DOHH2 (cell line): ENCODE measurements at regions not wholly inside any gene's neighbourhood (a gene's known extent, or its start where the extent isn't known, plus 50 kb on each side); places are given as distances from the start of the nearest gene placed in this dataset.

Source experiments
- H3F3A ChIP-seq: fragments of 200-600 bp; sonication (generic), shearing (Covaris generic); 2 replicates; pipeline ENCODE4 v1.6.0; 2016; ENCODE audit warnings: antibody characterized with exemption, mild to moderate bottlenecking; ENCODE audit not compliant: control insufficient read depth, insufficient read depth
- H3K27ac ChIP-seq: fragments of 200-600 bp; sonication (generic); 2 replicates; pipeline ENCODE4 v1.5.1; 2014; ENCODE audit warnings: low read depth, mild to moderate bottlenecking, low read length, moderate library complexity
- H3K27me3 ChIP-seq: fragments of 200-600 bp; sonication (generic); 2 replicates; pipeline ENCODE4 v1.6.1; 2014; ENCODE audit warnings: mild to moderate bottlenecking, low read length, mixed read lengths; ENCODE audit not compliant: control insufficient read depth
- H3K36me3 ChIP-seq: fragments of 200-600 bp; sonication (generic); 2 replicates; pipeline ENCODE4 v1.6.1; 2014; ENCODE audit warnings: mild to moderate bottlenecking, low read length, moderate library complexity, mixed read lengths; ENCODE audit not compliant: control insufficient read depth
- H3K4me1 ChIP-seq: fragments of 200-600 bp; sonication (generic); 2 replicates; pipeline ENCODE4 v1.6.1; 2014; ENCODE audit warnings: mild to moderate bottlenecking, low read length, mixed read lengths; ENCODE audit not compliant: control insufficient read depth
- H3K4me2 ChIP-seq: fragments of 200-600 bp; sonication (generic); 2 replicates; pipeline ENCODE4 v1.6.0; 2014; ENCODE audit warnings: mild to moderate bottlenecking, low read length, moderate library complexity
- H3K4me3 ChIP-seq: fragments of 200-600 bp; sonication (generic); 2 replicates; pipeline ENCODE4 v1.5.1; 2014; ENCODE audit warnings: mild to moderate bottlenecking, low read length, mixed read lengths
- H3K79me2 ChIP-seq: fragments of 200-600 bp; sonication (generic); 2 replicates; pipeline ENCODE4 v1.6.1; 2014; ENCODE audit warnings: mild to moderate bottlenecking, low read length, mixed read lengths; ENCODE audit not compliant: control insufficient read depth
- H3K9me2 ChIP-seq: fragments of 200-600 bp; sonication (generic); replicated peaks from 2 replicates; pipeline ENCODE4 v1.6.1; 2014; ENCODE audit warnings: mild to moderate bottlenecking, low read length, mixed read lengths; ENCODE audit not compliant: control insufficient read depth
- H3K9me3 ChIP-seq: fragments of 200-600 bp; sonication (generic); 2 replicates; pipeline ENCODE4 v1.6.1; 2014; ENCODE audit warnings: antibody characterized with exemption, low read length, mixed read lengths; ENCODE audit not compliant: control insufficient read depth, insufficient read depth
- H4K20me1 ChIP-seq: fragments of 200-600 bp; sonication (generic); 2 replicates; pipeline ENCODE4 v1.6.0; 2014; ENCODE audit warnings: low read depth, mild to moderate bottlenecking, antibody characterized with exemption, low read length, moderate library complexity; ENCODE audit not compliant: control insufficient read depth, insufficient read depth
- CTCF ChIP-seq: fragments of 200-600 bp; sonication (generic); IDR thresholded peaks from one replicate; pipeline ENCODE4 v1.5.1; 2014; ENCODE audit warnings: antibody characterized with exemption, mild to moderate bottlenecking, low read depth, low read length; ENCODE audit not compliant: poor library complexity, severe bottlenecking
- EZH2phosphoT487 ChIP-seq: fragments of 200-600 bp; sonication (generic); IDR thresholded peaks from 2 replicates; pipeline ENCODE4 v1.6.1; 2017; ENCODE audit warnings: borderline replicate concordance, mild to moderate bottlenecking, antibody characterized with exemption, low read length, moderate library complexity, mixed read lengths

- Histone ChIP-seq H3K4me2 (peak overlapping the region; percentile 89), H4K20me1 (no peaks in the 10 kb centered on the region), H3K4me3 (peak overlapping the region; percentile 75), H3F3A (peaks cover 16% of the 10 kb centered on the region), H3K79me2 (peaks cover 46% of the 10 kb centered on the region), H3K4me1 (peaks cover 89% of the 10 kb centered on the region), H3K36me3 (peaks cover 15% of the 10 kb centered on the region), H3K27ac (peak overlapping the region; percentile 95), H3K27me3 (no peaks in the 10 kb centered on the region), H3K9me3 (peaks cover 9% of the 10 kb centered on the region; the same call in 1 of the 2 replicates), H3K9me2 (no peaks in the 10 kb centered on the region)
- TF ChIP-seq CTCF (no peak), EZH2phosphoT487 (no peak)
Observed at GRCh38 chr5:60521376-60522291, 178.3 kb downstream of the DEPDC1B start.

GRCh38 chr5:60520451-60521227, 179.3 kb downstream of the DEPDC1B start:
- Histone ChIP-seq H3K4me2 (peak overlapping the region; percentile 89), H3K27ac (peak overlapping the region; percentile 95), H3K36me3 (peaks cover 15% of the 10 kb centered on the region), H3K4me1 (peaks cover 81% of the 10 kb centered on the region), H3K9me2 (no peaks in the 10 kb centered on the region), H4K20me1 (no peaks in the 10 kb centered on the region), H3K79me2 (peaks cover 46% of the 10 kb centered on the region), H3F3A (peaks cover 16% of the 10 kb centered on the region), H3K4me3 (peak overlapping the region; percentile 75), H3K9me3 (peaks cover 9% of the 10 kb centered on the region; the same call in 1 of the 2 replicates), H3K27me3 (no peaks in the 10 kb centered on the region)
- TF ChIP-seq CTCF (no peak), EZH2phosphoT487 (no peak)

- Histone ChIP-seq H3K9me2 (no peaks in the 10 kb centered on the region), H3F3A (peaks cover 16% of the 10 kb centered on the region), H3K4me2 (peak overlapping the region; percentile 89), H3K79me2 (peaks cover 46% of the 10 kb centered on the region), H3K27me3 (no peaks in the 10 kb centered on the region), H3K27ac (peak overlapping the region; percentile 95; the same call in 1 of the 2 replicates), H3K36me3 (peaks cover 15% of the 10 kb centered on the region), H3K4me1 (peaks cover 73% of the 10 kb centered on the region), H3K9me3 (peaks cover 9% of the 10 kb centered on the region; the same call in 1 of the 2 replicates), H3K4me3 (peak overlapping the region; percentile 75), H4K20me1 (no peaks in the 10 kb centered on the region)
- TF ChIP-seq CTCF (no peak), EZH2phosphoT487 (no peak)
Observed at GRCh38 chr5:60519372-60519771, 180.6 kb downstream of the DEPDC1B start.
